Astrocyte of the cerebellum (primary cell): ENCODE measurements at regions not wholly inside any gene's neighbourhood (a gene's known extent, or its start where the extent isn't known, plus 50 kb on each side); places are given as distances from the start of the nearest gene placed in this dataset.
A peak's percentile ranks its signal among the peaks of the same experiment; 100 is the strongest.

Experiments
- DNase-seq: peaks from one replicate; pipeline ENCODE4 v3.0.0-alpha.2; 2011; ENCODE audit warnings: low read depth
- H3K4me3 ChIP-seq: 2 replicates; pipeline ENCODE4 v1.5.1; 2011; ENCODE audit warnings: mild to moderate bottlenecking, low read depth, low read length, moderate library complexity
- in situ Hi-C: cut with HindIII; loops from 2 replicates; pipeline ENCODE4 v1.10.0; 2017; ENCODE audit warnings: low sequenced_read_pairs
- TF ChIP-seq, protein P1 (sequence below): IDR thresholded peaks from 2 replicates; pipeline ENCODE4 v1.5.1; 2012; ENCODE audit warnings: low read length, low read depth, moderate library complexity, mild to moderate bottlenecking; ENCODE audit errors: missing control alignments

DNA sequence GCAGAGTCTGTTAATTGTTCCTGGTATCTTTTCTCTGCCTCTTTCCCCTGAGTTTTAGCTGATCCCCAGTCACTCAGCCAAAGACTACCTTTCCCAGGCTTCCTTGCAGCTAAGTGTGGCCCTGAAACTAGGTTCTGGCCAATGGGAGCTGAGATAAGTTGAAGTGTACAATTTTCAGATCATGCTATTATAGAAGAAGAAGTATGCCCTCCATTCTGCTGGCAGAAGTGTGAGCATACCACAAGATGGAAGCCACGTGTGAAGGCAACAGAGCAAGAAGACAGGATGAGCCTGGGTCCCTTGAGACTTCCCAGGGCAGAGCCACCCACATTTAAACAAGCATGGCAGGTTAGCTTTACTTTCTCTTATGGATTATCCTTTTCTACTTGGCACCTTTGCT is 273.2 kb downstream of the HIVEP2 start:
- TF ChIP-seq, protein P1, sequence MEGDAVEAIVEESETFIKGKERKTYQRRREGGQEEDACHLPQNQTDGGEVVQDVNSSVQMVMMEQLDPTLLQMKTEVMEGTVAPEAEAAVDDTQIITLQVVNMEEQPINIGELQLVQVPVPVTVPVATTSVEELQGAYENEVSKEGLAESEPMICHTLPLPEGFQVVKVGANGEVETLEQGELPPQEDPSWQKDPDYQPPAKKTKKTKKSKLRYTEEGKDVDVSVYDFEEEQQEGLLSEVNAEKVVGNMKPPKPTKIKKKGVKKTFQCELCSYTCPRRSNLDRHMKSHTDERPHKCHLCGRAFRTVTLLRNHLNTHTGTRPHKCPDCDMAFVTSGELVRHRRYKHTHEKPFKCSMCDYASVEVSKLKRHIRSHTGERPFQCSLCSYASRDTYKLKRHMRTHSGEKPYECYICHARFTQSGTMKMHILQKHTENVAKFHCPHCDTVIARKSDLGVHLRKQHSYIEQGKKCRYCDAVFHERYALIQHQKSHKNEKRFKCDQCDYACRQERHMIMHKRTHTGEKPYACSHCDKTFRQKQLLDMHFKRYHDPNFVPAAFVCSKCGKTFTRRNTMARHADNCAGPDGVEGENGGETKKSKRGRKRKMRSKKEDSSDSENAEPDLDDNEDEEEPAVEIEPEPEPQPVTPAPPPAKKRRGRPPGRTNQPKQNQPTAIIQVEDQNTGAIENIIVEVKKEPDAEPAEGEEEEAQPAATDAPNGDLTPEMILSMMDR = no peak
- DNase-seq = no peak
- in situ Hi-C loops = no loop called here
- no peak overlapping the region for H3K4me3 ChIP-seq

DNA sequence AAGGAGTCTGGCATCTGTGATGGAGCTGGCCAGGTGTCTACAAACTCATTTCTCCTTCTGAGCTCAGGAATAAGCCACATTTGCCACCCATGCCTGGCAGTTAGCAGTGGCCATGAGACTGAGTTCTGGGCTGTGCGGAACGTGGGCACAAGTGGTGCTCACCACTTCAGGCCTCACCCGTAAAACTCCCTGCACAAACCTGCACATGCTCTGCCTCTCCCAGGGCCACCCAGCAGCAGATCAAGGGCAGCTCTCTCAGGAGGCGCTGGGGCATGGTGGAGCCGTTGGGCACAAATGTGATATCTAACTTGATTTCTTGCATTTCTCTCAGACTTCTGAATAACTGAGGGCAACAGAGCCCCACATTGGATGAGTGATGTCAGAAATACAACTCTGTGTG is 269.5 kb downstream of the HIVEP2 start:
- TF ChIP-seq, protein P1 = no peak
- DNase-seq = no peak
- no peak overlapping the region for H3K4me3 ChIP-seq
- in situ Hi-C loops = no loop called here

DNA sequence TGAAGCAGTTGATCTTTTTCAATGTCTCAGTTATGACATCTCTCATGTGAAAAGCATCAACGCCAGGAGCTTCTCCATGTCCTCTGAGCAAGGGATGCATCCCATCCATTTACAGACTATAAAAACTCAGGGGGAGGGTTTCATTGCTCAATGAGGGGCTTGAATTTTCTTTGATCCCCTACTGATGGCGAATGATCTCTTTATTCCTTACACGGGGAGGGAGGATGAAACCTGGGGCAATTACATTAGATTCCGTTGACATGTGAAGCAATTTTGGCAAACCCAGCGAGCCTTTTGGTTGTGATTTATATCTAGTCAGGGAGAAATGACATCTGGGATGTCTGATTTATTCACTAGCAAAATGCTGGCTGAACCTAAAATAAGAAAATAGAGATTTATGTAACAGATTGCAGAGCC is 268.9 kb downstream of the HIVEP2 start:
- TF ChIP-seq, protein P1 = no peak
- H3K4me3 ChIP-seq = no peak overlapping the region
- in situ Hi-C loops = no loop called here
- DNase-seq = no peak

DNA sequence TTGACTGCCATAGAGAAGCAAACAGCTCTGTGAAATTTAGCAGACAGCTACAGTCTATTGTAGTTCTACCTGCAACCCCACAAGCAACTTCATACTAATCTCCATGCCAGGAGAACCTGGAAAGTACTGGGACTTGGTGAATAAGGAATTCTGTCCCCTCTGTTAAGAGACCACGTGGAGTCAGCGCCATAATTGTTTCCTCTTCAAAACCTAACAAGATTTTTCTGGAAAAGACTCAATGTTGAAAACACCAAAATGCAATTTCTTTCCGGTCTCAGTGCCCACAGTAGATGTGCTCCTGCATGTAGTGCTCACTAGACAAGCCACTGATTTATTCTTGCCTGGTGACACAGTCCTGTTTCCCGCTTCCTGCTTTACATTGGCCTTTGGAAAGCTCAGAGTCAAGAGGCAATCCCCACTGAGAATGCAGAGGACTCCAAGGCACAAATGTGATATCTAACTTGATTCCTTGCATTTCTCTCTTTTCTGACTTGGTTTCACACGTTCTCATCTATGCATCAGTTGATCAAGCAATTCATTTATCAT is 268.3 kb downstream of the HIVEP2 start:
- DNase-seq = no peak
- no peak overlapping the region for H3K4me3 ChIP-seq
- TF ChIP-seq, protein P1 = no peak

DNA sequence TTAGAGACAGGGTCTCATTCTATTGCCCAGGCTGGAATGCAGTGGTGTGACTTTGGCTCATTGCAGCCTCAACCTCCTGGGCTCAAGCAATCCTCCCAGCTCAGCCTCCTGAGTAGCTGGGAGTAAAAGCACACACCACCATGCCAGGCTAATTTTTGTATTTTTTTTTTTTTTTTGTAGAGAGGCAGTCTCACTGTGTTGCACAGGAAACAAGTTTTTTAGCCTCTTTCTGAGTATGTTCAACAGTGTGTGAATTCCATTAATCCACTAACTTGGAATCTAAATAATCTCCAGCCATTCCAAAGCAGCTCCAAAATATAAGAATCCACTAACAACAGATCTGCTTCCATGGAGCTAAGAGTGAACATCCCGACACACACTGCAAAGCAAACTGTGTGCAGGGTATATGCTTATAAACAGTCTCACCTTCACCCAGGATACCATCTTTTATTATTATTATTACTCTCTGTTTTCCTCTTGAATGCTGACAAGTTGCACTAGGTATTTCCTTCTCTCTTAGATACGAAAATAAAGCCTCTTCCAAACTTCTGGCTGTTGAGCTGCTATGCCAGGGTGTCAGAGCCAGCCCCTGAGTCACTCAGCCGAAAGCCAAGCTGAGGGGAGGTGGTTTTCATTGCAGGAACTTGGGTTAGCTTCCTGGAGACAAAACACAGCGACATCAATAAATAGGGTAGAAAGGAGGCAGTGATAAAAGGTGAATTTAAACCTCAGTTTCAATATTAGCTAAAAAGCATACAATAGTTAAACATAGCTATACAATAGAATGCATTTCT is 264.9 kb downstream of the HIVEP2 start:
- H3K4me3 ChIP-seq = no peak overlapping the region
- TF ChIP-seq, protein P1 = no peak
- DNase-seq = peak; percentile 19

More for the DNA sequence above, 268.3 kb downstream of the HIVEP2 start:
- in situ Hi-C loops = no loop called here

DNA sequence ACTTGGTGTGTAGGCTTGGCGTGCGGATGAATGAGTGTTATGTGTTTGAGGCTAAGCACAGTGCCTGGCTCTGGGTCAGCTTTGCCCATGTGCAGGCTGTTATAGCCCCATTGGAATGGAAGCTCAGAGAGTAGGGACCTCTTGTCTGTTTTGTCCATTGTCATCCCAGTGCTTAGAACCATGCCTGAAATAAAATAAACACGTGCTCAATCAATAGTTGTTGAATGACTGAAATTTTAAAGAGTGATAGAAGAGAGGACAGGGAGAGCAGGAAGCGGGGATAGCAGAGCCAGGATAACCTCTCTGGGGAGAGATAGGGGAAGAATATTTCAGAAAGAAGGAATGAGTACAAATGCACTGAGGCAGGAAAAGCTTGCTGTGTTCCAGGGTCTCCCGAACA is 263.9 kb downstream of the HIVEP2 start:
- DNase-seq = no peak
- TF ChIP-seq, protein P1 = no peak
- H3K4me3 ChIP-seq = no peak overlapping the region
- in situ Hi-C loops = no loop called here

More for the DNA sequence above, 264.9 kb downstream of the HIVEP2 start:
- in situ Hi-C loops = no loop called here
